ENCODE measurements at regions not wholly inside any gene's neighbourhood (a gene's known extent, or its start where the extent isn't known, plus 50 kb on each side); places are given as distances from the start of the nearest gene placed in this dataset.

DNA sequence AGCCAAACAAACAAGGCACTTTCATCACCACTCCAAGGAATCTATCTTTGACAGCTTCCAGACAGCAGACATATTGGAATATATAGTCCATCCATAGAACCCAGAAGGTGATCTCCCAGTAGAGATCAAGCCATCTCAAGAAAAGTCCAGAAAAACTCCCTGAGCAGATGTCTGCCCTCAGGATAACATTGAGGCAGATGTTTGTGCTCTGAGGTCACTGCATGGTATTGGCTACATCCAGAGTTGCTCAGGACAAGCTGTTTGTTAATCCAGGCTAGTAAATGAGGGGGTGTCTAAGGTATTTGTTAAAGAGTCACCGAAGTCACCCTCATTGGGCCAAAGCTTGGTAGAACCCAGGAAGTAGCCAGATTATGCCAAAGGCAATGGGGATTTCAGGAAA lies 556.3 kb upstream of the KLF4 start:
- H3K4me1 Mint-ChIP-seq: no peaks in the 10 kb centered on the region
- no peaks in the 10 kb centered on the region for H3K27me3 Mint-ChIP-seq (ENCODE audit: low read depth)
- H3K4me3 Mint-ChIP-seq: no peak overlapping the region
- TF ChIP-seq, protein P1, sequence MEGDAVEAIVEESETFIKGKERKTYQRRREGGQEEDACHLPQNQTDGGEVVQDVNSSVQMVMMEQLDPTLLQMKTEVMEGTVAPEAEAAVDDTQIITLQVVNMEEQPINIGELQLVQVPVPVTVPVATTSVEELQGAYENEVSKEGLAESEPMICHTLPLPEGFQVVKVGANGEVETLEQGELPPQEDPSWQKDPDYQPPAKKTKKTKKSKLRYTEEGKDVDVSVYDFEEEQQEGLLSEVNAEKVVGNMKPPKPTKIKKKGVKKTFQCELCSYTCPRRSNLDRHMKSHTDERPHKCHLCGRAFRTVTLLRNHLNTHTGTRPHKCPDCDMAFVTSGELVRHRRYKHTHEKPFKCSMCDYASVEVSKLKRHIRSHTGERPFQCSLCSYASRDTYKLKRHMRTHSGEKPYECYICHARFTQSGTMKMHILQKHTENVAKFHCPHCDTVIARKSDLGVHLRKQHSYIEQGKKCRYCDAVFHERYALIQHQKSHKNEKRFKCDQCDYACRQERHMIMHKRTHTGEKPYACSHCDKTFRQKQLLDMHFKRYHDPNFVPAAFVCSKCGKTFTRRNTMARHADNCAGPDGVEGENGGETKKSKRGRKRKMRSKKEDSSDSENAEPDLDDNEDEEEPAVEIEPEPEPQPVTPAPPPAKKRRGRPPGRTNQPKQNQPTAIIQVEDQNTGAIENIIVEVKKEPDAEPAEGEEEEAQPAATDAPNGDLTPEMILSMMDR (conservative IDR thresholded peaks at IDR 0.05): no peak
- no peak overlapping the region for H3K27ac Mint-ChIP-seq (ENCODE audit: unreplicated experiment)
- no peak for DNase-seq (ENCODE audit: low read depth, low spot score)
- peaks cover 7% of the 10 kb centered on the region for H3K9me3 Mint-ChIP-seq
- peaks cover 3% of the 10 kb centered on the region for H3K36me3 Mint-ChIP-seq (ENCODE audit: low read depth)

DNA sequence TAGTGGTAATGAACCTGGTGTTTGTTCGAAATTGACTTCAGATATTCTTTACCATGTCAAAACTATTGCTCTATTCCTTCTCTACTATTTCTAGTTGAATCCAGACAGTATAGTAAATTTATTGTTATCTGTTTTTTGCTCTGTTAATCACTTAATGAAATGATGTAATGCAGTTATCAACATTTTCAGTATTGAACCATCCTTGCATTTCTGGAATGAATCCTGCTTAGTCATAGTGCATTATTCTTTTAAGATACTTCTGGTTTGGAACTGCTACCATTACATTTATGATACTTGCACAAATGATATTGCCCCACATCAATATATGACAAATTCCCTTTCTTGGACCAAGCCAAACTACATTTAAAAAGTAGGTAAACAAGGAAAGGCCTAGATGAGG lies 554.0 kb upstream of the KLF4 start:
- TF ChIP-seq, protein P1 (conservative IDR thresholded peaks at IDR 0.05): no peak
- Mint-ChIP-seq H3K27me3 (ENCODE audit: low read depth) (peaks cover 3% of the 10 kb centered on the region), H3K4me1 (no peaks in the 10 kb centered on the region), H3K27ac (ENCODE audit: unreplicated experiment) (no peak overlapping the region), H3K4me3 (no peak overlapping the region), H3K9me3 (peaks cover 7% of the 10 kb centered on the region), H3K36me3 (ENCODE audit: low read depth) (peaks cover 3% of the 10 kb centered on the region)
- DNase-seq (ENCODE audit: low read depth, low spot score): no peak

DNA sequence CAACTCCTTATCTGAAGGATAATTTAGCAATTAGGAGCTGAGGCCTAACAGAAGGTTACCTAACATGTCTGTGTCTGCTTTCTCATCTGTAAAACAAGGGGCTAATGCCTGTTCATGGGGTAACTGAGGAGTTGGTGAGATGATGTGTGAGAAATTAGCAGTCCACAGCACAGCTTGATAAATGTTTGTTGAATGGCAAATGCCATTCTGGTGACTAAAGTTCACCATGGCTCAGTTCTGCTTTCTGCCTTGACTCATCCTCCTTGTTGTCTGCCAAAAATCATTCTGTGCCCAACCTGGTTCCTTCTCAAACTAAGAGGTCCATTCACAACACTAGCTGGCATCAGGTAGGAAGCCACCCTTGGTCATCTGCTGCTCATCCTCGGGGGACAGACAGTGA lies 552.0 kb upstream of the KLF4 start:
- H3K27me3 Mint-ChIP-seq (ENCODE audit: low read depth): peaks cover 9% of the 10 kb centered on the region
- no peak overlapping the region for H3K27ac Mint-ChIP-seq (ENCODE audit: unreplicated experiment)
- TF ChIP-seq, protein P1 (conservative IDR thresholded peaks at IDR 0.05): no peak
- no peak overlapping the region for H3K4me3 Mint-ChIP-seq
- no peak for DNase-seq (ENCODE audit: low read depth, low spot score)
- H3K36me3 Mint-ChIP-seq (ENCODE audit: low read depth): peaks cover 3% of the 10 kb centered on the region
- H3K4me1 Mint-ChIP-seq: no peaks in the 10 kb centered on the region
- H3K9me3 Mint-ChIP-seq: peaks cover 5% of the 10 kb centered on the region

DNA sequence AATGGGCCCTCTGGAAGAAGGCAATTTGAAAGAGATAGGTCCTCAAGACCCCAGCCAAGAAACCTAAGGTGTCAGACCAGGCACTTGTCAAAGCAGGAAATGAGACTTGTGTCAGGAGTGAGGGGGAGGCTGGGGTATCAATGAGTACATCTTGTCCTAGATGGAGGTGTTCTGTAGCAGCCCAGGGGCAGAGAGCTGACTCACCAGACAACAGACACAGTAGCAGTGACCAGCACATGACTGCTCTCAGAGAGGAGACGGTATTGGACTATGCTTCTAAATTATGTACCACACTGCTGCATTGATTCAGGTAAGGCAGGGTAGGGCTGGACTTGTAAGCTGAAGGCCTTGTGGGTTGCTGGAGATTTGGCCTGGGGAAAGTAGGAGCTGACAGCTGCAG lies 551.2 kb upstream of the KLF4 start:
- H3K9me3 Mint-ChIP-seq: peaks cover 5% of the 10 kb centered on the region
- no peak overlapping the region for H3K4me3 Mint-ChIP-seq
- peaks cover 3% of the 10 kb centered on the region for H3K36me3 Mint-ChIP-seq (ENCODE audit: low read depth)
- no peak for DNase-seq (ENCODE audit: low read depth, low spot score)
- peaks cover 9% of the 10 kb centered on the region for H3K27me3 Mint-ChIP-seq (ENCODE audit: low read depth)
- no peak overlapping the region for H3K27ac Mint-ChIP-seq (ENCODE audit: unreplicated experiment)
- TF ChIP-seq, protein P1 (conservative IDR thresholded peaks at IDR 0.05): no peak
- no peaks in the 10 kb centered on the region for H3K4me1 Mint-ChIP-seq

DNA sequence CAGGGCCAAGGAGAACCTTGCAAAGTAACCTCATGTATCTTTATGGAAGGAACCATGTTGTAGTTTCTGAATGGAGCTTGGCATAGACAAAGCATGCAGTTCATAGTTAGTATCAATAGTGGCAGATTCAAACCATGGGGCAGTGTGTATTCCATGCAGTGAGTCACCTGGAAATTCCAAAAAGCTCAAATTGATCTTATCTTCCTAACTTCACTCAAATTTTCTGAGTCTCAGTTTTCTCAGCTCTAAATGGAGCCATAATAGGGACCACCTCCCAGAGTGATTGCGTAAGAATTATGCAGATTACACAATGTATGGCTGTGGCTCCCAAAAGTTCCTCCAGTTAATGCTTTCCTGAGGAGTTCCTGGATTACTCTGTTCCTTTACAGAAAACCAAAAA lies 549.9 kb upstream of the KLF4 start:
- TF ChIP-seq, protein P1 (conservative IDR thresholded peaks at IDR 0.05): no peak
- H3K4me3 Mint-ChIP-seq: no peak overlapping the region
- DNase-seq (ENCODE audit: low read depth, low spot score): no peak
- H3K9me3 Mint-ChIP-seq: peaks cover 5% of the 10 kb centered on the region
- H3K27me3 Mint-ChIP-seq (ENCODE audit: low read depth): peaks cover 9% of the 10 kb centered on the region
- H3K27ac Mint-ChIP-seq (ENCODE audit: unreplicated experiment): no peak overlapping the region
- peaks cover 3% of the 10 kb centered on the region for H3K36me3 Mint-ChIP-seq (ENCODE audit: low read depth)
- no peaks in the 10 kb centered on the region for H3K4me1 Mint-ChIP-seq

DNA sequence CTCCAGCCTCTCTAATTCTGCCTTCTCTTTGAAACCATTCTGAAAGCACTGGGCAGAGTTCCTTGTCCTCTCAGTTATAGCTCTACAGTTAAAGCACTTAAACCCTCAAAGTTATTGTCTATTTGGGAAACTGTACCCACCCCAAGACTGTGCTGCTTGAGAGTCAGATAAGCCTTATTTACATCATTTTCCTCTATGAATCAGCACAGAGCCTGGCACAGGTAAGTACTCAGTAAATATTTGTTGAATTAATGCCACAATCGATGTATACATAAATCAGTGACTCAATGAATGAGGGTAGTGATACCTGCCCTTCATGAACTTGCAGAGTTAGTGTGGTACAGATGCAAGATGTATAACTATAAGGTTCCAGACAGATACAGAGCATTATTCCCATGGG lies 549.4 kb upstream of the KLF4 start:
- Mint-ChIP-seq H3K9me3 (peaks cover 5% of the 10 kb centered on the region), H3K36me3 (ENCODE audit: low read depth) (peaks cover 3% of the 10 kb centered on the region), H3K4me1 (no peaks in the 10 kb centered on the region), H3K27ac (ENCODE audit: unreplicated experiment) (no peak overlapping the region), H3K4me3 (no peak overlapping the region), H3K27me3 (ENCODE audit: low read depth) (peaks cover 9% of the 10 kb centered on the region)
- TF ChIP-seq, protein P1 (conservative IDR thresholded peaks at IDR 0.05): no peak
- no peak for DNase-seq (ENCODE audit: low read depth, low spot score)

Data from neural crest cell (in vitro differentiated cells).